GM21529 (cell line): ENCODE measurements at regions not wholly inside any gene's neighbourhood (a gene's known extent, or its start where the extent isn't known, plus 50 kb on each side); places are given as distances from the start of the nearest gene placed in this dataset.

Source experiments
- ATAC-seq: cut with Tn5 transposase; IDR thresholded peaks from one replicate; pipeline ENCODE4 v1.9.1; 2021; ENCODE audit not compliant: unreplicated experiment

- no peak for ATAC-seq
Measured at GRCh38 chr3:102176333-102177050, 258.3 kb upstream of the ZPLD1 start.

- ATAC-seq: no peak
Measured at GRCh38 chr3:102177075-102177755, 257.6 kb upstream of the ZPLD1 start.

GRCh38 chr3:102178817-102179216 lies 256.0 kb upstream of the ZPLD1 start:
- ATAC-seq: no peak

GRCh38 chr3:102179326-102180177 lies 255.3 kb upstream of the ZPLD1 start:
- peak; percentile 55 for ATAC-seq

- peak; percentile 39 for ATAC-seq
Measured at GRCh38 chr3:102180280-102180931, 254.4 kb upstream of the ZPLD1 start.

GRCh38 chr3:102181175-102181920 lies 253.5 kb upstream of the ZPLD1 start:
- ATAC-seq: no peak

GRCh38 chr3:102182162-102182561 lies 252.7 kb upstream of the ZPLD1 start:
- ATAC-seq: no peak

GRCh38 chr3:102183186-102183585 lies 251.6 kb upstream of the ZPLD1 start:
- no peak for ATAC-seq

- ATAC-seq: no peak
Measured at GRCh38 chr3:102183623-102184022, 251.2 kb upstream of the ZPLD1 start.

GRCh38 chr3:102189541-102189940 lies 245.3 kb upstream of the ZPLD1 start:
- no peak for ATAC-seq

- no peak for ATAC-seq
Measured at GRCh38 chr3:102189956-102190723, 244.7 kb upstream of the ZPLD1 start.

GRCh38 chr3:102192575-102192974 lies 242.2 kb upstream of the ZPLD1 start:
- ATAC-seq: no peak

GRCh38 chr3:102193255-102193654 lies 241.6 kb upstream of the ZPLD1 start:
- ATAC-seq: no peak

- ATAC-seq: no peak
Measured at GRCh38 chr3:102194001-102194400, 240.8 kb upstream of the ZPLD1 start.

- ATAC-seq: peak; percentile 49
Measured at GRCh38 chr3:102194760-102195159, 240.1 kb upstream of the ZPLD1 start.

- peak; percentile 39 for ATAC-seq
Measured at GRCh38 chr3:102195198-102195948, 239.4 kb upstream of the ZPLD1 start.

GRCh38 chr3:102200126-102200525 lies 234.7 kb upstream of the ZPLD1 start:
- no peak for ATAC-seq

GRCh38 chr3:102200560-102200959 lies 234.3 kb upstream of the ZPLD1 start:
- no peak for ATAC-seq

- no peak for ATAC-seq
Measured at GRCh38 chr3:102205647-102206046, 229.2 kb upstream of the ZPLD1 start.
